ENCODE measurements at regions not wholly inside any gene's neighbourhood (a gene's known extent, or its start where the extent isn't known, plus 50 kb on each side); places are given as distances from the start of the nearest gene placed in this dataset.

- DNase-seq (ENCODE audit: low read depth): no peak
These were observed 430.7 kb downstream of the EDEM1 start for GRCh38 chr3:5618170-5618569.

- no peak for DNase-seq (ENCODE audit: low read depth)
These were observed 442.9 kb downstream of the EDEM1 start for GRCh38 chr3:5630406-5630805.

- no peak for DNase-seq (ENCODE audit: low read depth)
These were observed 446.5 kb downstream of the EDEM1 start for GRCh38 chr3:5633960-5634359.

GRCh38 chr3:5634411-5634810, 446.9 kb downstream of the EDEM1 start:
- no peak for DNase-seq (ENCODE audit: low read depth)

GRCh38 chr3:5635746-5636145, 448.2 kb downstream of the EDEM1 start:
- no peak for DNase-seq (ENCODE audit: low read depth)

GRCh38 chr3:5638550-5638949, 451.0 kb downstream of the EDEM1 start:
- DNase-seq (ENCODE audit: low read depth): no peak

- DNase-seq (ENCODE audit: low read depth): no peak
These were observed 457.5 kb downstream of the EDEM1 start for GRCh38 chr3:5644773-5645670.

- DNase-seq (ENCODE audit: low read depth): no peak
These were observed 458.3 kb downstream of the EDEM1 start for GRCh38 chr3:5645692-5646410.

- DNase-seq (ENCODE audit: low read depth): no peak
These were observed 462.8 kb downstream of the EDEM1 start for GRCh38 chr3:5650303-5650702.

GRCh38 chr3:5651351-5651750, 463.8 kb downstream of the EDEM1 start:
- DNase-seq (ENCODE audit: low read depth): no peak

GRCh38 chr3:5653426-5654143, 466.1 kb downstream of the EDEM1 start:
- no peak for DNase-seq (ENCODE audit: low read depth)

- no peak for DNase-seq (ENCODE audit: low read depth)
These were observed 469.6 kb downstream of the EDEM1 start for GRCh38 chr3:5657106-5657505.

GRCh38 chr3:5663601-5664000, 476.1 kb downstream of the EDEM1 start:
- no peak for DNase-seq (ENCODE audit: low read depth)

GRCh38 chr3:5666455-5666854, 478.9 kb downstream of the EDEM1 start:
- no peak for DNase-seq (ENCODE audit: low read depth)

- DNase-seq (ENCODE audit: low read depth): no peak
These were observed 486.0 kb downstream of the EDEM1 start for GRCh38 chr3:5673521-5673920.

GRCh38 chr3:5675319-5675718, 487.8 kb downstream of the EDEM1 start:
- DNase-seq (ENCODE audit: low read depth): no peak

- DNase-seq (ENCODE audit: low read depth): no peak
These were observed 490.0 kb downstream of the EDEM1 start for GRCh38 chr3:5677555-5677954.

- DNase-seq (ENCODE audit: low read depth): no peak
These were observed 490.7 kb downstream of the EDEM1 start for GRCh38 chr3:5678248-5678647.

- no peak for DNase-seq (ENCODE audit: low read depth)
These were observed 491.3 kb downstream of the EDEM1 start for GRCh38 chr3:5678844-5679243.

GRCh38 chr3:5687230-5687629, 499.7 kb downstream of the EDEM1 start:
- DNase-seq (ENCODE audit: low read depth): no peak

GRCh38 chr3:5690490-5690889, 503.0 kb downstream of the EDEM1 start:
- DNase-seq (ENCODE audit: low read depth): no peak

- no peak for DNase-seq (ENCODE audit: low read depth)
These were observed 503.5 kb downstream of the EDEM1 start for GRCh38 chr3:5690904-5691532.
